MV-4-11 (cell line): ENCODE measurements at regions not wholly inside any gene's neighbourhood (a gene's known extent, or its start where the extent isn't known, plus 50 kb on each side); places are given as distances from the start of the nearest gene placed in this dataset.

Source experiments
- DNase-seq: peaks from one replicate; lab custom pipeline; 2025; lab: John Stamatoyannopoulos, UW

GRCh38 chr9:126556560-126557250 is 57.0 kb upstream of the LMX1B start:
- peak; percentile 21 for DNase-seq

- peak; percentile 4 for DNase-seq
Measured at GRCh38 chr9:126558051-126558665, 55.6 kb upstream of the LMX1B start.

GRCh38 chr9:126559296-126559695 is 54.4 kb upstream of the LMX1B start:
- no peak for DNase-seq

- DNase-seq: peak; percentile 75
Measured at GRCh38 chr9:126561582-126561981, 52.1 kb upstream of the LMX1B start.

- DNase-seq: no peak
Measured at GRCh38 chr9:126563556-126563955, 50.2 kb upstream of the LMX1B start.
